ENCODE measurements at regions not wholly inside any gene's neighbourhood (a gene's known extent, or its start where the extent isn't known, plus 50 kb on each side); places are given as distances from the start of the nearest gene placed in this dataset.

GRCh38 chr5:60370508-60370907 is 329.5 kb downstream of the DEPDC1B start:
- TF ChIP-seq CTCF (conservative IDR thresholded peaks at IDR 0.05 in 1 of 2, IDR thresholded peaks at IDR 0.05 in 1 of 2; ENCODE audit: low read depth in 1 of 2, low read length in 2 of 2), result no peak
- no peak for TF ChIP-seq EZH2 (IDR thresholded peaks at IDR 0.05; ENCODE audit: low read length, missing control alignments)
- Histone ChIP-seq H3K36me3 (ENCODE audit: control insufficient read depth, insufficient read depth, low read length) (no peaks in the 10 kb centered on the region), H3K4me1 (ENCODE audit: control insufficient read depth, extremely low read depth, insufficient read depth, low read length) (no peaks in the 10 kb centered on the region), H3K9ac (ENCODE audit: insufficient read depth, low read length) (no peak overlapping the region), H4K20me1 (ENCODE audit: control insufficient read depth, extremely low read depth, insufficient read depth, low read length) (no peaks in the 10 kb centered on the region), H3K4me3 (replicated peaks in 1 of 4; ENCODE audit: control extremely low read depth in 1 of 4, insufficient read depth in 1 of 4, low read depth in 3 of 4, low read length in 4 of 4) (no peak overlapping the region), H3K79me2 (ENCODE audit: control insufficient read depth, insufficient read depth, low read length) (no peaks in the 10 kb centered on the region), H3K4me2 (ENCODE audit: extremely low read depth, insufficient read depth, low read length) (no peak overlapping the region), H2AFZ (ENCODE audit: low read length) (no peak overlapping the region), H3K27ac (ENCODE audit: insufficient read depth, low read length) (no peak overlapping the region), H3K9me3 (ENCODE audit: control insufficient read depth, insufficient read depth, low read depth, low read length) (no peaks in the 10 kb centered on the region), H3K27me3 (ENCODE audit: control insufficient read depth, insufficient read depth, low read length) (no peaks in the 10 kb centered on the region)
- peak in 1 of 2 donors; percentile 39 for DNase-seq (ENCODE audit: low read depth in 2 of 2)

GRCh38 chr5:60369391-60369790 is 330.6 kb downstream of the DEPDC1B start:
- no peaks in the 10 kb centered on the region for H3K36me3 ChIP-seq (ENCODE audit: control insufficient read depth, insufficient read depth, low read length)
- no peaks in the 10 kb centered on the region for H4K20me1 ChIP-seq (ENCODE audit: control insufficient read depth, extremely low read depth, insufficient read depth, low read length)
- H3K27me3 ChIP-seq (ENCODE audit: control insufficient read depth, insufficient read depth, low read length), result no peaks in the 10 kb centered on the region
- no peaks in the 10 kb centered on the region for H3K9me3 ChIP-seq (ENCODE audit: control insufficient read depth, insufficient read depth, low read depth, low read length)
- H3K79me2 ChIP-seq (ENCODE audit: control insufficient read depth, insufficient read depth, low read length), result no peaks in the 10 kb centered on the region
- no peak overlapping the region for H3K9ac ChIP-seq (ENCODE audit: insufficient read depth, low read length)
- H3K4me1 ChIP-seq (ENCODE audit: control insufficient read depth, extremely low read depth, insufficient read depth, low read length), result no peaks in the 10 kb centered on the region
- H3K4me2 ChIP-seq (ENCODE audit: extremely low read depth, insufficient read depth, low read length), result no peak overlapping the region
- no peak overlapping the region for H3K27ac ChIP-seq (ENCODE audit: insufficient read depth, low read length)
- no peak for DNase-seq (ENCODE audit: low read depth in 2 of 2)
- no peak overlapping the region for H3K4me3 ChIP-seq (replicated peaks in 1 of 4; ENCODE audit: control extremely low read depth in 1 of 4, insufficient read depth in 1 of 4, low read depth in 3 of 4, low read length in 4 of 4)
- H2AFZ ChIP-seq (ENCODE audit: low read length), result no peak overlapping the region
- TF ChIP-seq EZH2 (IDR thresholded peaks at IDR 0.05; ENCODE audit: low read length, missing control alignments) (no peak), CTCF (conservative IDR thresholded peaks at IDR 0.05 in 1 of 2, IDR thresholded peaks at IDR 0.05 in 1 of 2; ENCODE audit: low read depth in 1 of 2, low read length in 2 of 2) (no peak)

GRCh38 chr5:60368100-60368499 is 331.9 kb downstream of the DEPDC1B start:
- TF ChIP-seq EZH2 (IDR thresholded peaks at IDR 0.05; ENCODE audit: low read length, missing control alignments) (no peak), CTCF (conservative IDR thresholded peaks at IDR 0.05 in 1 of 2, IDR thresholded peaks at IDR 0.05 in 1 of 2; ENCODE audit: low read depth in 1 of 2, low read length in 2 of 2) (no peak)
- no peak for DNase-seq (ENCODE audit: low read depth in 2 of 2)
- no peak overlapping the region for H3K4me2 ChIP-seq (ENCODE audit: extremely low read depth, insufficient read depth, low read length)
- no peaks in the 10 kb centered on the region for H3K36me3 ChIP-seq (ENCODE audit: control insufficient read depth, insufficient read depth, low read length)
- H3K4me3 ChIP-seq (replicated peaks in 1 of 4; ENCODE audit: control extremely low read depth in 1 of 4, insufficient read depth in 1 of 4, low read depth in 3 of 4, low read length in 4 of 4), result no peak overlapping the region
- H3K9ac ChIP-seq (ENCODE audit: insufficient read depth, low read length), result no peak overlapping the region
- no peaks in the 10 kb centered on the region for H4K20me1 ChIP-seq (ENCODE audit: control insufficient read depth, extremely low read depth, insufficient read depth, low read length)
- H2AFZ ChIP-seq (ENCODE audit: low read length), result no peak overlapping the region
- H3K27me3 ChIP-seq (ENCODE audit: control insufficient read depth, insufficient read depth, low read length), result no peaks in the 10 kb centered on the region
- H3K27ac ChIP-seq (ENCODE audit: insufficient read depth, low read length), result no peak overlapping the region
- no peaks in the 10 kb centered on the region for H3K9me3 ChIP-seq (ENCODE audit: control insufficient read depth, insufficient read depth, low read depth, low read length)
- H3K4me1 ChIP-seq (ENCODE audit: control insufficient read depth, extremely low read depth, insufficient read depth, low read length), result no peaks in the 10 kb centered on the region
- no peaks in the 10 kb centered on the region for H3K79me2 ChIP-seq (ENCODE audit: control insufficient read depth, insufficient read depth, low read length)
